HG03175 (cell line): ENCODE measurements at regions not wholly inside any gene's neighbourhood (a gene's known extent, or its start where the extent isn't known, plus 50 kb on each side); places are given as distances from the start of the nearest gene placed in this dataset.

Experiments used
- ATAC-seq: cut with Tn5 transposase; IDR thresholded peaks from one replicate; pipeline ENCODE4 v1.9.1; 2021; ENCODE audit warnings: mild to moderate bottlenecking, moderate library complexity; ENCODE audit not compliant: unreplicated experiment

GRCh38 chr10:90435296-90435695, 422.5 kb downstream of the HTR7 start:
- no peak for ATAC-seq

GRCh38 chr10:90437452-90437851, 420.4 kb downstream of the HTR7 start:
- no peak for ATAC-seq

- ATAC-seq: no peak
Measured at GRCh38 chr10:90440870-90441269, 417.0 kb downstream of the HTR7 start.

GRCh38 chr10:90443342-90443741, 414.5 kb downstream of the HTR7 start:
- ATAC-seq: no peak

GRCh38 chr10:90447831-90448230, 410.0 kb downstream of the HTR7 start:
- ATAC-seq: no peak

- ATAC-seq: no peak
Measured at GRCh38 chr10:90450797-90451196, 407.0 kb downstream of the HTR7 start.

- ATAC-seq: no peak
Measured at GRCh38 chr10:90451283-90451682, 406.6 kb downstream of the HTR7 start.

- ATAC-seq: no peak
Measured at GRCh38 chr10:90458054-90458453, 399.8 kb downstream of the HTR7 start.

GRCh38 chr10:90458571-90458970, 399.3 kb downstream of the HTR7 start:
- ATAC-seq: no peak

- ATAC-seq: no peak
Measured at GRCh38 chr10:90461437-90462155, 396.2 kb downstream of the HTR7 start.

- ATAC-seq: no peak
Measured at GRCh38 chr10:90462749-90463470, 394.9 kb downstream of the HTR7 start.

- ATAC-seq: no peak
Measured at GRCh38 chr10:90464329-90464728, 393.5 kb downstream of the HTR7 start.

GRCh38 chr10:90470966-90471365, 386.9 kb downstream of the HTR7 start:
- no peak for ATAC-seq

- ATAC-seq: no peak
Measured at GRCh38 chr10:90480466-90480865, 377.4 kb downstream of the HTR7 start.

- no peak for ATAC-seq
Measured at GRCh38 chr10:90481326-90481923, 376.4 kb downstream of the HTR7 start.

GRCh38 chr10:90484518-90484917, 373.3 kb downstream of the HTR7 start:
- no peak for ATAC-seq

- no peak for ATAC-seq
Measured at GRCh38 chr10:90494183-90494582, 363.7 kb downstream of the HTR7 start.

GRCh38 chr10:90504172-90504571, 353.7 kb downstream of the HTR7 start:
- ATAC-seq: no peak

GRCh38 chr10:90526721-90527120, 331.1 kb downstream of the HTR7 start:
- no peak for ATAC-seq

- ATAC-seq: no peak
Measured at GRCh38 chr10:90530521-90530920, 327.3 kb downstream of the HTR7 start.

- ATAC-seq: no peak
Measured at GRCh38 chr10:90557385-90557784, 300.5 kb downstream of the HTR7 start.

GRCh38 chr10:90560331-90560730, 297.5 kb downstream of the HTR7 start:
- no peak for ATAC-seq
